Fibroblast of pulmonary artery (primary cell): ENCODE measurements at regions not wholly inside any gene's neighbourhood (a gene's known extent, or its start where the extent isn't known, plus 50 kb on each side); places are given as distances from the start of the nearest gene placed in this dataset.

ENCODE experiments used
- DNase-seq: peaks from one replicate; pipeline ENCODE4 v3.0.0-alpha.2; 2010; ENCODE audit warnings: low read depth
- H3K4me3 ChIP-seq: replicated peaks from 2 replicates; pipeline ENCODE4 v1.5.1; 2011; ENCODE audit warnings: low read depth, mild to moderate bottlenecking, control low read depth, low read length, moderate library complexity
- CTCF ChIP-seq: IDR thresholded peaks from 2 replicates; pipeline ENCODE4 v1.5.1; 2011; ENCODE audit warnings: mild to moderate bottlenecking, control low read depth, low read length, inconsistent platforms; ENCODE audit errors: missing control alignments

- no peak overlapping the region for H3K4me3 ChIP-seq
- no peak for DNase-seq
- TF ChIP-seq CTCF: no peak
Measured at GRCh38 chr22:47547239-47547661, 784.8 kb downstream of the TBC1D22A start.

- no peak for TF ChIP-seq CTCF
Measured at GRCh38 chr22:47544696-47545095, 782.2 kb downstream of the TBC1D22A start.

GRCh38 chr22:47543447-47543846, 781.0 kb downstream of the TBC1D22A start:
- no peak for TF ChIP-seq CTCF
- no peak overlapping the region for H3K4me3 ChIP-seq
- DNase-seq: no peak

More at GRCh38 chr22:47544696-47545095, 782.2 kb downstream of the TBC1D22A start:
- no peak overlapping the region for H3K4me3 ChIP-seq
- no peak for DNase-seq

GRCh38 chr22:47540011-47540410, 777.6 kb downstream of the TBC1D22A start:
- no peak for TF ChIP-seq CTCF
- no peak overlapping the region for H3K4me3 ChIP-seq
- no peak for DNase-seq

- TF ChIP-seq CTCF: no peak
- H3K4me3 ChIP-seq: no peak overlapping the region
- no peak for DNase-seq
Measured at GRCh38 chr22:47539374-47539773, 776.9 kb downstream of the TBC1D22A start.

- no peak overlapping the region for H3K4me3 ChIP-seq
- no peak for TF ChIP-seq CTCF
- DNase-seq: no peak
Measured at GRCh38 chr22:47535681-47536080, 773.2 kb downstream of the TBC1D22A start.

- no peak overlapping the region for H3K4me3 ChIP-seq
- TF ChIP-seq CTCF: no peak
- DNase-seq: no peak
Measured at GRCh38 chr22:47534804-47535410, 772.5 kb downstream of the TBC1D22A start.
